H9 (cell line): ENCODE measurements at regions not wholly inside any gene's neighbourhood (a gene's known extent, or its start where the extent isn't known, plus 50 kb on each side); places are given as distances from the start of the nearest gene placed in this dataset.
A peak's percentile ranks its signal among the peaks of the same experiment; 100 is the strongest.

Experiments
- DNase-seq: peaks from one replicate; pipeline ENCODE4 v3.0.0-alpha.2; 2017
- H2AFZ ChIP-seq: one replicate; pipeline ENCODE4 v1.6.1; 2013; ENCODE audit warnings: mild to moderate bottlenecking, low read length, control low read depth, moderate library complexity
- H2AK5ac ChIP-seq: 2 replicates; pipeline ENCODE4 v1.6.1; 2013; ENCODE audit warnings: low read length, control low read depth, mixed read lengths; ENCODE audit not compliant: insufficient read length
- H2BK120ac ChIP-seq: one replicate; pipeline ENCODE4 v1.6.1; 2013; ENCODE audit warnings: low read depth, mild to moderate bottlenecking, low read length, control low read depth, inconsistent platforms; ENCODE audit not compliant: poor library complexity, severe bottlenecking
- H2BK12ac ChIP-seq: 2 replicates; pipeline ENCODE4 v1.6.1; 2013; ENCODE audit warnings: low read length, control low read depth, mixed read lengths, low read depth; ENCODE audit not compliant: insufficient read length
- H2BK15ac ChIP-seq: 2 replicates; pipeline ENCODE4 v1.6.1; 2013; ENCODE audit warnings: low read depth, low read length, control low read depth
- H2BK20ac ChIP-seq: one replicate; pipeline ENCODE4 v1.6.1; 2013; ENCODE audit warnings: low read depth, mild to moderate bottlenecking, low read length, control low read depth, inconsistent platforms; ENCODE audit not compliant: poor library complexity, severe bottlenecking
- H2BK5ac ChIP-seq: 2 replicates; pipeline ENCODE4 v1.6.1; 2013; ENCODE audit warnings: low read length, control low read depth, mixed read lengths; ENCODE audit not compliant: insufficient read length
- H3K14ac ChIP-seq: 2 replicates; pipeline ENCODE4 v1.6.1; 2013; ENCODE audit warnings: low read length, control low read depth; ENCODE audit not compliant: insufficient read depth
- H3K18ac ChIP-seq: 2 replicates; pipeline ENCODE4 v1.6.1; 2013; ENCODE audit warnings: low read depth, mild to moderate bottlenecking, mixed read lengths, low read length, control low read depth; ENCODE audit not compliant: insufficient read length
- H3K23ac ChIP-seq: 2 replicates; pipeline ENCODE4 v1.6.1; 2013; ENCODE audit warnings: low read length, control low read depth, mixed read lengths, low read depth; ENCODE audit not compliant: insufficient read length
- H3K23me2 ChIP-seq: 2 replicates; pipeline ENCODE4 v1.6.1; 2013; ENCODE audit warnings: low read depth, mild to moderate bottlenecking, mixed read lengths, low read length, control low read depth; ENCODE audit not compliant: insufficient read length, poor library complexity, severe bottlenecking
- H3K27ac ChIP-seq: 2 replicates; pipeline ENCODE4 v1.5.1; 2013; ENCODE audit warnings: low read length, control low read depth, mixed read lengths, low read depth; ENCODE audit not compliant: insufficient read length
- H3K27me3 ChIP-seq: 2 replicates; pipeline ENCODE4 v1.6.1; 2013; ENCODE audit warnings: low read length, control low read depth, inconsistent platforms; ENCODE audit not compliant: insufficient read depth
- H3K4ac ChIP-seq: 2 replicates; pipeline ENCODE4 v1.6.1; 2013; ENCODE audit warnings: low read depth, mild to moderate bottlenecking, control low read depth, inconsistent platforms, low read length, moderate library complexity
- H3K4me1 ChIP-seq: 2 replicates; pipeline ENCODE4 v1.6.1; 2013; ENCODE audit warnings: low read length, control low read depth, inconsistent platforms; ENCODE audit not compliant: insufficient read depth
- H3K4me2 ChIP-seq: 2 replicates; pipeline ENCODE4 v1.6.1; 2013; ENCODE audit warnings: low read length, control low read depth, mixed read lengths; ENCODE audit not compliant: insufficient read length, insufficient read depth
- H3K56ac ChIP-seq: 2 replicates; pipeline ENCODE4 v1.6.1; 2013; ENCODE audit warnings: low read depth, mild to moderate bottlenecking, mixed read lengths, low read length, control low read depth; ENCODE audit not compliant: insufficient read length
- H3K79me1 ChIP-seq: 2 replicates; pipeline ENCODE4 v1.6.1; 2013; ENCODE audit warnings: low read depth, mild to moderate bottlenecking, moderate library complexity, low read length, control low read depth, inconsistent platforms; ENCODE audit not compliant: insufficient read depth, poor library complexity, severe bottlenecking
- H3K79me2 ChIP-seq: 2 replicates; pipeline ENCODE4 v1.6.1; 2013; ENCODE audit warnings: low read length, control low read depth, inconsistent platforms; ENCODE audit not compliant: insufficient read depth
- H3K9ac ChIP-seq: 2 replicates; pipeline ENCODE4 v1.6.1; 2013; ENCODE audit warnings: low read length, control low read depth, mixed read lengths; ENCODE audit not compliant: insufficient read length; ENCODE audit errors: extremely low read depth
- H3K9me3 ChIP-seq: one replicate; pipeline ENCODE4 v1.6.1; 2013; ENCODE audit warnings: low read depth, low read length, inconsistent platforms; ENCODE audit not compliant: control insufficient read depth
- H3T11ph ChIP-seq: one replicate; pipeline ENCODE4 v1.6.1; 2013; ENCODE audit warnings: mild to moderate bottlenecking, low read length, control low read depth, inconsistent platforms
- H4K20me1 ChIP-seq: one replicate; pipeline ENCODE4 v1.6.1; 2013; ENCODE audit not compliant: control insufficient read depth, insufficient read length, insufficient read depth
- H4K5ac ChIP-seq: 2 replicates; pipeline ENCODE4 v1.6.1; 2013; ENCODE audit warnings: low read depth, mild to moderate bottlenecking, mixed read lengths, low read length, control low read depth; ENCODE audit not compliant: insufficient read length
- H4K8ac ChIP-seq: replicated peaks from 2 replicates; pipeline ENCODE4 v1.6.1; 2013; ENCODE audit warnings: low read length, control low read depth, mixed read lengths, low read depth; ENCODE audit not compliant: insufficient read length
- H4K91ac ChIP-seq: 2 replicates; pipeline ENCODE4 v1.6.1; 2013; ENCODE audit warnings: low read depth, mild to moderate bottlenecking, moderate library complexity, mixed read lengths, low read length, control low read depth; ENCODE audit not compliant: insufficient read length
- H3K27ac Mint-ChIP-seq, 3 experiments: 2 replicates in 2 of 3; 3 replicates in 1 of 3; pipeline ENCODE4 v1.8.0; 2020 to 2021; ENCODE audit warnings: mixed read lengths in 3 of 3, mild to moderate bottlenecking in 1 of 3, moderate library complexity in 1 of 3
- H3K27me3 Mint-ChIP-seq: 2 replicates; pipeline ENCODE4 v1.8.0; 2021; ENCODE audit warnings: low read depth, mild to moderate bottlenecking, moderate library complexity, mixed read lengths
- H3K36me3 Mint-ChIP-seq, 3 experiments: 2 replicates in 2 of 3; 3 replicates in 1 of 3; pipeline ENCODE4 v1.8.0; 2020 to 2021; ENCODE audit warnings: low read depth in 3 of 3, mixed read lengths in 3 of 3; ENCODE audit not compliant: insufficient read depth in 1 of 3
- H3K4me1 Mint-ChIP-seq, 2 experiments: 2 replicates each; pipeline ENCODE4 v1.8.0; 2020; ENCODE audit warnings: mixed read lengths in 2 of 2
- H3K4me3 Mint-ChIP-seq, 2 experiments: 2 replicates in 1 of 2; 3 replicates in 1 of 2; pipeline ENCODE4 v1.8.0; 2020 to 2021; ENCODE audit warnings: mild to moderate bottlenecking in 2 of 2, mixed read lengths in 2 of 2, moderate library complexity in 1 of 2
- H3K9me3 Mint-ChIP-seq, 2 experiments: 2 replicates in 1 of 2; 3 replicates in 1 of 2; pipeline ENCODE4 v1.8.0; 2020; ENCODE audit warnings: mild to moderate bottlenecking in 2 of 2, mixed read lengths in 2 of 2, moderate library complexity in 1 of 2
- TF ChIP-seq, protein P1 (sequence below): fragments of 200-600 bp; sonication (generic); conservative IDR thresholded peaks from 3 replicates; pipeline ENCODE4 v1.8.0; 2021; ENCODE audit warnings: antibody characterized with exemption, mild to moderate bottlenecking

DNA sequence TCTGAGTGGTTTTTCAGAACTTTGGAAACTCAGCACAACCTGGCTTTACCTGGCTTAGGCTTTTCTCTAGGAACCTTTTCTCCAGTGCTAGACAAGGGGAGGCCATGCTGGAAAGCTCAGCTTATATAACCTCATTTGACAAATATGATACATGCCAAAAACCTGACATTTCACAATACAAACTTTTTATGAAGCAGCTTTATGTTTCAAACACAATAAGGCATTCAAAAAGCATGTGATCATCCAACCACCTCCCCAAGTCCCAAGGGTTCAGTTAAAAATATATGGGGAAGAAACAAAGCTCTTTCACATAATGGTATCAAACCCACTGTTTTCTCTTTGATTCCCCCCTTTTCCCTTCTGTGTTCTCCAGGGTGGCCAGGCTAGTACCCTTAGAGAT is 63.7 kb downstream of the ZC3H11B start:
- Histone ChIP-seq H3K4me1 (no peaks in the 10 kb centered on the region; the same call in 1 of the 2 replicates), H4K8ac (no peak overlapping the region), H2BK20ac (no peak overlapping the region), H3K4me2 (no peak overlapping the region), H2BK120ac (no peak overlapping the region), H3K79me2 (no peaks in the 10 kb centered on the region), H4K91ac (no peak overlapping the region), H3K9me3 (no peaks in the 10 kb centered on the region), H3K23me2 (no peaks in the 10 kb centered on the region), H2AK5ac (no peak overlapping the region), H2AFZ (no peak overlapping the region), H3K23ac (no peak overlapping the region), H2BK5ac (no peak overlapping the region), H3K4ac (no peak overlapping the region), H3K27ac (no peak overlapping the region), H3K27me3 (no peaks in the 10 kb centered on the region), H3K79me1 (no peaks in the 10 kb centered on the region), H3K14ac (no peak overlapping the region), H4K5ac (no peak overlapping the region), H2BK12ac (no peak overlapping the region), H3K56ac (no peak overlapping the region), H2BK15ac (no peak overlapping the region), H3K9ac (no peak overlapping the region), H4K20me1 (no peaks in the 10 kb centered on the region), H3K18ac (no peak overlapping the region), H3T11ph (no peak overlapping the region)
- Mint-ChIP-seq H3K4me1 (peaks cover 11 to 17% of the 10 kb centered on the region in 2 experiments), H3K27me3 (no peaks in the 10 kb centered on the region; the same call in 1 of the 2 replicates), H3K27ac (peak overlapping the region in 1 of 3 experiments; percentile 52; a peak in 1 of 7 replicates), H3K4me3 (no peak overlapping the region), H3K36me3 (peaks cover 3 to 12% (median 5%) of the 10 kb centered on the region in 3 experiments), H3K9me3 (peaks cover 4 to 6% of the 10 kb centered on the region in 2 experiments)
- no peak for DNase-seq
- TF ChIP-seq, protein P1, sequence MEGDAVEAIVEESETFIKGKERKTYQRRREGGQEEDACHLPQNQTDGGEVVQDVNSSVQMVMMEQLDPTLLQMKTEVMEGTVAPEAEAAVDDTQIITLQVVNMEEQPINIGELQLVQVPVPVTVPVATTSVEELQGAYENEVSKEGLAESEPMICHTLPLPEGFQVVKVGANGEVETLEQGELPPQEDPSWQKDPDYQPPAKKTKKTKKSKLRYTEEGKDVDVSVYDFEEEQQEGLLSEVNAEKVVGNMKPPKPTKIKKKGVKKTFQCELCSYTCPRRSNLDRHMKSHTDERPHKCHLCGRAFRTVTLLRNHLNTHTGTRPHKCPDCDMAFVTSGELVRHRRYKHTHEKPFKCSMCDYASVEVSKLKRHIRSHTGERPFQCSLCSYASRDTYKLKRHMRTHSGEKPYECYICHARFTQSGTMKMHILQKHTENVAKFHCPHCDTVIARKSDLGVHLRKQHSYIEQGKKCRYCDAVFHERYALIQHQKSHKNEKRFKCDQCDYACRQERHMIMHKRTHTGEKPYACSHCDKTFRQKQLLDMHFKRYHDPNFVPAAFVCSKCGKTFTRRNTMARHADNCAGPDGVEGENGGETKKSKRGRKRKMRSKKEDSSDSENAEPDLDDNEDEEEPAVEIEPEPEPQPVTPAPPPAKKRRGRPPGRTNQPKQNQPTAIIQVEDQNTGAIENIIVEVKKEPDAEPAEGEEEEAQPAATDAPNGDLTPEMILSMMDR = no peak
